GM12892 (cell line): ENCODE measurements at regions not wholly inside any gene's neighbourhood (a gene's known extent, or its start where the extent isn't known, plus 50 kb on each side); places are given as distances from the start of the nearest gene placed in this dataset.

Source experiments
- POLR2A ChIP-seq: IDR thresholded peaks from 2 replicates; pipeline ENCODE4 v1.6.1; 2011; ENCODE audit warnings: low read depth, low read length, control low read depth
- POLR2AphosphoS5 ChIP-seq: IDR thresholded peaks from 2 replicates; pipeline ENCODE4 v1.6.1; 2011; ENCODE audit warnings: low read depth, low read length, control low read depth
- TAF1 ChIP-seq: IDR thresholded peaks from 2 replicates; pipeline ENCODE4 v1.6.1; 2011; ENCODE audit warnings: low read depth, mild to moderate bottlenecking, control low read depth, low read length, borderline replicate concordance

GRCh38 chr6:1200081-1200408, 111.9 kb upstream of the FOXQ1 start:
- no peak for TF ChIP-seq POLR2A
- TF ChIP-seq POLR2AphosphoS5 = no peak
- no peak for TF ChIP-seq TAF1
